ENCODE measurements at regions not wholly inside any gene's neighbourhood (a gene's known extent, or its start where the extent isn't known, plus 50 kb on each side); places are given as distances from the start of the nearest gene placed in this dataset.
"Not testable (repeated sequence)": the region's sequence is repeated elsewhere in the genome, so short reads cannot be mapped to it uniquely, and the experiment has no call there.

- DNase-seq (ENCODE audit: low spot score), result not testable (repeated sequence)
These were observed 189.9 kb downstream of the TTC6 start for GRCh38 chr14:37785298-37785697.

GRCh38 chr14:37786114-37786625, 190.7 kb downstream of the TTC6 start:
- DNase-seq (ENCODE audit: low spot score), result not testable (repeated sequence)

- DNase-seq (ENCODE audit: low spot score), result no peak
These were observed 192.6 kb downstream of the TTC6 start for GRCh38 chr14:37787879-37788494.

GRCh38 chr14:37791384-37792036, 196.1 kb downstream of the TTC6 start:
- DNase-seq (ENCODE audit: low spot score), result no peak

GRCh38 chr14:37792124-37792523, 196.7 kb downstream of the TTC6 start:
- DNase-seq (ENCODE audit: low spot score), result no peak

- no peak for DNase-seq (ENCODE audit: low spot score)
These were observed 201.4 kb downstream of the TTC6 start for GRCh38 chr14:37796703-37797416.

GRCh38 chr14:37797675-37798074, 202.2 kb downstream of the TTC6 start:
- no peak for DNase-seq (ENCODE audit: low spot score)

GRCh38 chr14:37807722-37808121, 212.3 kb downstream of the TTC6 start:
- no peak for DNase-seq (ENCODE audit: low spot score)

- no peak for DNase-seq (ENCODE audit: low spot score)
These were observed 214.8 kb downstream of the TTC6 start for GRCh38 chr14:37810094-37810801.

GRCh38 chr14:37813732-37814131, 218.3 kb downstream of the TTC6 start:
- no peak for DNase-seq (ENCODE audit: low spot score)

GRCh38 chr14:37816135-37816534, 220.7 kb downstream of the TTC6 start:
- no peak for DNase-seq (ENCODE audit: low spot score)

- no peak for DNase-seq (ENCODE audit: low spot score)
These were observed 221.4 kb downstream of the TTC6 start for GRCh38 chr14:37816743-37817295.

GRCh38 chr14:37819155-37820015, 224.0 kb downstream of the TTC6 start:
- DNase-seq (ENCODE audit: low spot score), result no peak

GRCh38 chr14:37820810-37821209, 225.4 kb downstream of the TTC6 start:
- DNase-seq (ENCODE audit: low spot score), result not testable (repeated sequence)

- DNase-seq (ENCODE audit: low spot score), result no peak
These were observed 229.7 kb downstream of the TTC6 start for GRCh38 chr14:37824939-37825712.

- DNase-seq (ENCODE audit: low spot score), result no peak
These were observed 231.4 kb downstream of the TTC6 start for GRCh38 chr14:37826869-37827268.

- no peak for DNase-seq (ENCODE audit: low spot score)
These were observed 234.8 kb downstream of the TTC6 start for GRCh38 chr14:37830271-37830670.

GRCh38 chr14:37834275-37834674, 238.8 kb downstream of the TTC6 start:
- DNase-seq (ENCODE audit: low spot score), result no peak

- not testable (repeated sequence) for DNase-seq (ENCODE audit: low spot score)
These were observed 243.3 kb downstream of the TTC6 start for GRCh38 chr14:37838778-37839177.

GRCh38 chr14:37841039-37841438, 245.6 kb downstream of the TTC6 start:
- not testable (repeated sequence) for DNase-seq (ENCODE audit: low spot score)

Data from pons (tissue), 1 donor.